Neuronal stem cell (in vitro differentiated cells): ENCODE measurements at regions not wholly inside any gene's neighbourhood (a gene's known extent, or its start where the extent isn't known, plus 50 kb on each side); places are given as distances from the start of the nearest gene placed in this dataset.

Experiments
- DNase-seq: peaks from one replicate; pipeline ENCODE4 v3.0.0-alpha.2; 2013; ENCODE audit warnings: low spot score
- H2AFZ ChIP-seq: one replicate; pipeline ENCODE4 v1.6.1; 2013; ENCODE audit warnings: mild to moderate bottlenecking, low read length, inconsistent platforms
- H2AK5ac ChIP-seq: 2 replicates; pipeline ENCODE4 v1.6.1; 2013; ENCODE audit warnings: low read depth, mild to moderate bottlenecking, inconsistent platforms, low read length, moderate library complexity, mixed read lengths
- H2BK120ac ChIP-seq: 2 replicates; pipeline ENCODE4 v1.6.1; 2013; ENCODE audit warnings: low read depth, mild to moderate bottlenecking, inconsistent platforms, low read length, moderate library complexity, mixed read lengths
- H2BK12ac ChIP-seq: one replicate; pipeline ENCODE4 v1.6.1; 2013; ENCODE audit warnings: low read length, inconsistent platforms
- H2BK15ac ChIP-seq: 2 replicates; pipeline ENCODE4 v1.6.1; 2013; ENCODE audit warnings: mild to moderate bottlenecking, low read length, inconsistent platforms, mixed read lengths
- H2BK5ac ChIP-seq: one replicate; pipeline ENCODE4 v1.6.1; 2013; ENCODE audit warnings: inconsistent platforms, mild to moderate bottlenecking, low read length, moderate library complexity
- H3K14ac ChIP-seq: one replicate; pipeline ENCODE4 v1.6.1; 2013; ENCODE audit warnings: low read length, inconsistent platforms
- H3K18ac ChIP-seq: 2 replicates; pipeline ENCODE4 v1.6.1; 2013; ENCODE audit warnings: low read length, inconsistent platforms
- H3K23ac ChIP-seq: 2 replicates; pipeline ENCODE4 v1.6.1; 2013; ENCODE audit warnings: low read depth, mild to moderate bottlenecking, mixed read lengths, low read length, inconsistent platforms; ENCODE audit not compliant: poor library complexity
- H3K27ac ChIP-seq: replicated peaks from 3 replicates; pipeline ENCODE4 v1.5.1; 2013; ENCODE audit warnings: low read length, inconsistent platforms
- H3K27me3 ChIP-seq, 3 experiments: 2 replicates each; pipeline ENCODE4 v1.6.1; 2013; ENCODE audit warnings: low read length in 3 of 3, mild to moderate bottlenecking in 2 of 3, inconsistent platforms in 1 of 3, low read depth in 1 of 3, mixed read lengths in 1 of 3, moderate library complexity in 1 of 3; ENCODE audit not compliant: control insufficient read depth in 3 of 3, insufficient read depth in 3 of 3
- H3K36me3 ChIP-seq, 2 donors: replicated peaks in 1 of 2; 2 replicates each; pipeline ENCODE4 v1.6.1; 2013; ENCODE audit warnings: low read length in 2 of 2; ENCODE audit not compliant: control insufficient read depth in 2 of 2, insufficient read depth in 2 of 2
- H3K4ac ChIP-seq: 2 replicates; pipeline ENCODE4 v1.6.1; 2013; ENCODE audit warnings: inconsistent platforms, mild to moderate bottlenecking, low read length, moderate library complexity
- H3K4me1 ChIP-seq, 2 donors: 1 replicate in 1 of 2; 2 replicates in 1 of 2; pipeline ENCODE4 v1.6.1; 2013; ENCODE audit warnings: low read length in 2 of 2, low read depth in 1 of 2; ENCODE audit not compliant: control insufficient read depth in 2 of 2, insufficient read depth in 1 of 2
- H3K4me2 ChIP-seq: one replicate; pipeline ENCODE4 v1.6.1; 2013; ENCODE audit warnings: mild to moderate bottlenecking, low read length, inconsistent platforms; ENCODE audit not compliant: insufficient read depth, poor library complexity, severe bottlenecking
- H3K4me3 ChIP-seq, 2 donors: 2 replicates each; pipeline ENCODE4 v1.5.1; 2013; ENCODE audit warnings: low read length in 2 of 2, mild to moderate bottlenecking in 2 of 2, inconsistent platforms in 1 of 2, moderate library complexity in 1 of 2
- H3K79me1 ChIP-seq: one replicate; pipeline ENCODE4 v1.6.1; 2013; ENCODE audit warnings: low read depth, mild to moderate bottlenecking, inconsistent platforms, low read length, moderate library complexity
- H3K9ac ChIP-seq: one replicate; pipeline ENCODE4 v1.6.1; 2013; ENCODE audit warnings: mild to moderate bottlenecking, low read depth, low read length, inconsistent platforms; ENCODE audit not compliant: poor library complexity
- H3K9me3 ChIP-seq, 2 donors: replicated peaks in 1 of 2; 2 replicates each; pipeline versions ENCODE3 to v1.6.1; 2013; ENCODE audit warnings: low read length in 2 of 2, mild to moderate bottlenecking in 2 of 2, inconsistent platforms in 1 of 2, low read depth in 1 of 2, mixed read lengths in 1 of 2, moderate library complexity in 1 of 2; ENCODE audit not compliant: control insufficient read depth in 2 of 2, insufficient read depth in 1 of 2
- H4K8ac ChIP-seq: one replicate; pipeline ENCODE4 v1.6.1; 2013; ENCODE audit warnings: low read depth, mild to moderate bottlenecking, inconsistent platforms, low read length, moderate library complexity
- H4K91ac ChIP-seq: one replicate; pipeline ENCODE4 v1.6.1; 2013; ENCODE audit warnings: low read length, low read depth, mild to moderate bottlenecking, inconsistent platforms; ENCODE audit not compliant: poor library complexity
- WGBS, 2 donors: extraction: QIAGEN DNeasy Blood & Tissue Kit; methylation state at CpG; one replicate each; pipeline ENCODE4 v1.1.7; 2013; ENCODE audit warnings: missing lambda C conversion rate in 2 of 2, mixed read lengths in 1 of 2; ENCODE audit not compliant: insufficient read length in 2 of 2, insufficient replicate concordance in 1 of 2; ENCODE audit errors: extremely low coverage in 2 of 2; 5-methylcytosine and 5-hydroxymethylcytosine counted together

DNA sequence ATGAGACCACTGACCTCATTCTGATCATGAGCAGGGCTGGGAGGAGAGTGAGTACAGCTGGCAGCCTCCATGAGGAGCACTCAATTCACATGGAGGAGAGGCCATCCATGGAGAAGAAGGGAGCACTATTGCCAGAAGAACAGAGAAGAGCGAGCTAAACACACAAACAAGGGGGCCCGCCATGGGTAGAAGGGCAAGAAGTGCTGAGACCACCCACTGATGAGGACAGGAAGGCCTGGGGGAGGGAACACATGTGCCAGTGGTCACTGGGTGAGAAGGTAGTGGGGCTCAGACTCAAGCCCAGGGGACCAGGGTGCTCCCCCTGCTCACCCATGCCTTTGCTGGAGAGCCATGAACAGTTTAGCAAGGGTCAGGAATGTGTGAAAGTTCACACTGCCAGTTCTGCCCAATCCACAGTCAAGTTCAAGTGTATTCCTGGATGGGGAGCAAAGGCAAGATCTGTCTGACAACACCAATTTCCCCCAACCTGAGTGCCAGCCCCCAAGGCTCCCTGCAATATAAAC lies 57.7 kb downstream of the TTC32 start:
- Histone ChIP-seq H2BK5ac (no peak overlapping the region), H2BK120ac (no peak overlapping the region), H3K79me1 (no peaks in the 10 kb centered on the region), H3K9ac (no peak overlapping the region), H3K18ac (no peak overlapping the region), H2AK5ac (no peak overlapping the region), H2BK12ac (no peak overlapping the region), H3K4me3 (no peak overlapping the region), H3K4me1 (no peaks in the 10 kb centered on the region), H3K23ac (no peak overlapping the region), H2BK15ac (no peak overlapping the region), H3K4ac (no peak overlapping the region), H3K4me2 (no peak overlapping the region), H3K9me3 (no peaks in the 10 kb centered on the region), H4K8ac (no peak overlapping the region), H3K36me3 (no peaks in the 10 kb centered on the region), H4K91ac (no peak overlapping the region), H3K27ac (no peak overlapping the region), H2AFZ (no peak overlapping the region), H3K27me3 (peaks cover 0 to 7% (median 0%) of the 10 kb centered on the region in 3 experiments), H3K14ac (no peak overlapping the region)
- no CpG with 5 or more reads among the region's 2 CpGs for WGBS, 2 donors
- DNase-seq, result no peak

DNA sequence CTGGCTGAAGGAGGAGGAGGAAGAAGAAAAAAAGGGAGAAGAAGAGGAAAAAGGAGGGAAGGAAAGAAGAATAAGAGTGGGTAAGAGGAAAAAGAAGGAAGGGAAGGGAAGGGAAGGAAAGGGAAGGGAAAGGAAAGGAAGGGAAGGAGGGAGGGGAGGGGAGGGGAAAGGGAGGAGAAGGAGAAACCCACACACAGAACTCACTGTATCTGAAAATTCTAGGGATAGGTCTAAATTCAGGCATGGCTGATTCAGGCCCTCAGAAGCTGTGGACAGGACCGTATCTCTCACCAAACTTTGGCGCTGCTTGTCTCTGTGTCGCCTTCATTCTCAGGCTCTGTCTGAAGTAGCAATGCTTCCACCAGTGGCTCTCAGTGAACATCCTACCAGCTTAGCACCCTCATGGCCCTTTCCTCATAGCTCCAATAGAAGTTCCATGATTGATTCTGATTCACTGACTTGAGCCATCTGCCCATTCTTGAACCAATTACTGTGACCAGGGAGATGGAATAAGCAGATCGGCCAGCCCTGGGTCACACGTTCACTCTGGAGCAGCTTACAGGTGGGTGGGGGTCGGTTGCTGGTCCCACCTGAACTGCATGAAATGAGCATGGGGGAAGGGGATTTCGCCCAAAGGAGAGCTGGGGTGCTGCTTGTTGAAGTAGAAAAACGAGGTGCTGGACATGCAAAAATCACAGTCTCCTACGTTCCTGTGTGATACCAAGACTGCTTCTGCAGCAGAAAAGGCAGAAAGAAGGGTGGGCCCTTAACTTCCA lies 59.7 kb downstream of the TTC32 start:
- Histone ChIP-seq H2BK12ac (no peak overlapping the region), H3K9me3 (no peaks in the 10 kb centered on the region), H4K91ac (peak overlapping the region; percentile 34), H3K4me2 (no peak overlapping the region), H3K14ac (no peak overlapping the region), H2BK5ac (no peak overlapping the region), H4K8ac (no peak overlapping the region), H2BK120ac (no peak overlapping the region), H3K27me3 (peaks cover 0 to 5% (median 0%) of the 10 kb centered on the region in 3 experiments), H2BK15ac (no peak overlapping the region), H2AK5ac (no peak overlapping the region), H3K4me3 (no peak overlapping the region), H3K18ac (no peak overlapping the region), H3K79me1 (no peaks in the 10 kb centered on the region), H3K9ac (no peak overlapping the region), H3K23ac (no peak overlapping the region), H3K36me3 (no peaks in the 10 kb centered on the region), H2AFZ (no peak overlapping the region), H3K27ac (no peak overlapping the region), H3K4ac (no peak overlapping the region), H3K4me1 (no peaks in the 10 kb centered on the region)
- no peak for DNase-seq
- no CpG with 5 or more reads among the region's 9 CpGs for WGBS, 2 donors

DNA sequence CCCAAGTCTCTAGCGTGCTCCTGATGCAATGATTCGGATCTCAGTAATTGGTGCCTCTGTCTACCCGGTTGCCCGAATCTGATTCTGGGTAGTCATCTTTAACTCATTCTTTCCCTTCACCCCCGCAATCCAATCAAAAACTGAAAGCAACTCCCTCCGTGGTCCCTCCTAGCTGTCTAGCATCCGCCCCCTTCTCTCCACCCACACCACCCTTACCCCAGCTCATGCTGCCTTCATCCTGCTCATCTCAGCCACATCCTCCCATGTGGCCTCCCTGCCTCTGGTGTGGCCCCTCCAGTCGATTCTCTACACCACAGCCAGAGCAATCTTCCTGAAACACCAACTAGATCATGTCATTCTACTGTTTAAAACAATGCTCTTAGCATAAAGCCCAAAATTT lies 62.3 kb downstream of the TTC32 start:
- Histone ChIP-seq H3K23ac (no peak overlapping the region), H4K91ac (no peak overlapping the region), H2AFZ (no peak overlapping the region), H3K27ac (no peak overlapping the region), H4K8ac (no peak overlapping the region), H3K4me2 (no peak overlapping the region), H3K4ac (no peak overlapping the region), H2BK12ac (no peak overlapping the region), H3K27me3 (peaks cover 0 to 5% (median 0%) of the 10 kb centered on the region in 3 experiments), H3K36me3 (no peaks in the 10 kb centered on the region), H2AK5ac (no peak overlapping the region), H3K9me3 (no peaks in the 10 kb centered on the region), H3K18ac (no peak overlapping the region), H3K14ac (no peak overlapping the region), H3K4me1 (no peaks in the 10 kb centered on the region), H3K79me1 (no peaks in the 10 kb centered on the region), H2BK120ac (no peak overlapping the region), H3K9ac (no peak overlapping the region), H2BK5ac (no peak overlapping the region), H3K4me3 (no peak overlapping the region), H2BK15ac (no peak overlapping the region)
- DNase-seq, result no peak
- WGBS, 2 donors, result no CpG with 5 or more reads among the region's 8 CpGs

DNA sequence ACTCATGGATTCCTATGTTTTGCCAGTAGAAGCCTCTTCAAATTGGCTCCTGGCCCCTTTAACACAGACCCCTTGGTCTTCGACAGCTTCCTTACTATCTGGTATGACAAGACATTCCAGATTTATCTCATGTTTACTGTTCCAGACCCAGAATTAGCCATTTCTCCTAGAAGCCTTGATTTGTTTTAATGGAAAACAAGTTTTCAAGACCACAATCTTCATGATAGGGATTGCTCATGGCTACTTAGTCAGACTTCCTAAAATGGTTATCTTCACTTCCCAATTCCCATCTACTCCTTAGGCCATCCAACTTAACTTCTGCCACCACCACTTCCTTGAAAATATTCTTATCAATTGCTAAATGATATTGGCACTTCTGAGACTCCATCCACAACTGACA lies 63.2 kb downstream of the TTC32 start:
- no peak for DNase-seq
- Histone ChIP-seq H3K4me2 (no peak overlapping the region), H3K18ac (no peak overlapping the region), H4K8ac (no peak overlapping the region), H2BK5ac (no peak overlapping the region), H3K23ac (no peak overlapping the region), H2BK15ac (no peak overlapping the region), H3K4me3 (no peak overlapping the region), H2AK5ac (no peak overlapping the region), H3K14ac (no peak overlapping the region), H3K27ac (no peak overlapping the region), H3K27me3 (peaks cover 0 to 5% (median 0%) of the 10 kb centered on the region in 3 experiments), H2BK12ac (no peak overlapping the region), H3K9me3 (no peaks in the 10 kb centered on the region), H3K4me1 (no peaks in the 10 kb centered on the region), H3K36me3 (no peaks in the 10 kb centered on the region), H3K9ac (no peak overlapping the region), H2AFZ (no peak overlapping the region), H2BK120ac (no peak overlapping the region), H3K79me1 (no peaks in the 10 kb centered on the region), H4K91ac (no peak overlapping the region), H3K4ac (no peak overlapping the region)
- no CpG with 5 or more reads among the region's 1 CpG for WGBS, 2 donors
